ENCODE measurements at regions not wholly inside any gene's neighbourhood (a gene's known extent, or its start where the extent isn't known, plus 50 kb on each side); places are given as distances from the start of the nearest gene placed in this dataset.

DNA sequence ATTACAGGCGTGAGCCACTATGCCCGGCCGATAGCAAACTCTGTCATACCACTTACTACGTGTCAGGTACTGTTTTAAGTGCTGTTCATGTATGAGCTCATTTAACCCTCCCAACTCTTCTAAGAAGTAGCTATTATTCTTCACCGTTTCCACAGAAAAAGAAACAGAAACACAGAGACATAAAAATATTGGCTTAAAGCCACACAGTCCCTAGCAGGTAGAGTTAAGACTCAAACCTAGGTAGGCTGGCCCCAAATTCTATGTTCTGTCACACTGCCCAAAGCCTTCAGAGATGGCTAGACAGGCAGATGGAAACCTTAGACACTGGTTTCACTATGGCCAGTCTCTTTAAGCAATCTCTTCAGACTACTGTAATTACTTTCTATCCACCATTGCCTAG is 149.8 kb upstream of the KCNMB2 start:
- ChIA-PET POLR2A (ENCODE audit: partially characterized antibody) (no interaction called here), CTCF (ENCODE audit: partially characterized antibody) (interaction anchor here (0.9 to 2.2 kb wide), 10 partner anchors 8 to 1025 kb away, joined by 3 to 16 read pairs (median 4); no protein-coding TSS in a partner anchor)
- Histone ChIP-seq H3K4ac (replicated peaks; ENCODE audit: insufficient read length, low read depth, low read length) (no peak overlapping the region), H3K23me2 (ENCODE audit: low read depth, low read length) (no peaks in the 10 kb centered on the region), H3K9me3 (ENCODE audit: insufficient read depth in 2 of 2, low read depth in 1 of 2, low read length in 1 of 2) (no peaks in the 10 kb centered on the region), H3K9ac (replicated peaks in 1 of 4; ENCODE audit: extremely low read depth in 1 of 4, low read depth in 3 of 4, low read length in 3 of 4) (no peak overlapping the region), H2BK120ac (replicated peaks; ENCODE audit: low read depth, low read length) (no peak overlapping the region), H3K79me2 (ENCODE audit: control insufficient read depth in 1 of 2, insufficient read depth in 2 of 2, low read length in 2 of 2) (no peaks in the 10 kb centered on the region), H2AFZ (ENCODE audit: low read length) (no peak overlapping the region), H3K79me1 (ENCODE audit: low read depth, low read length) (no peaks in the 10 kb centered on the region), H3K14ac (ENCODE audit: insufficient read length) (no peak overlapping the region), H4K5ac (ENCODE audit: insufficient read length, low read depth, low read length) (no peak overlapping the region), H2BK12ac (ENCODE audit: low read depth, low read length) (no peak overlapping the region), H2BK5ac (ENCODE audit: low read depth, low read length) (no peak overlapping the region), H3K4me2 (ENCODE audit: insufficient read depth in 1 of 2, low read depth in 2 of 2, low read length in 2 of 2) (no peak overlapping the region), H2BK15ac (ENCODE audit: low read length) (no peak overlapping the region), H3K27me3 (replicated peaks in 1 of 4; ENCODE audit: control insufficient read depth in 3 of 4, extremely low read depth in 1 of 4, insufficient read depth in 3 of 4, low read length in 3 of 4) (no peaks in the 10 kb centered on the region), H4K91ac (replicated peaks; ENCODE audit: insufficient read length, low read length) (no peak overlapping the region), H4K8ac (ENCODE audit: extremely low read depth, insufficient read depth, low read length) (no peak overlapping the region), H2AK5ac (ENCODE audit: low read depth, low read length) (no peak overlapping the region), H3K4me1 (replicated peaks in 1 of 4; ENCODE audit: control insufficient read depth in 3 of 4, insufficient read depth in 4 of 4, low read length in 3 of 4) (no peaks in the 10 kb centered on the region), H3K23ac (ENCODE audit: insufficient read length) (no peak overlapping the region), H3K4me3 (ENCODE audit: extremely low read depth in 1 of 4, insufficient read depth in 2 of 4, low read depth in 3 of 4, low read length in 4 of 4) (no peak overlapping the region), H3K18ac (ENCODE audit: extremely low read depth, low read length) (no peak overlapping the region), H4K20me1 (replicated peaks in 1 of 2; ENCODE audit: control insufficient read depth in 1 of 2, insufficient read depth in 2 of 2, low read length in 2 of 2) (no peaks in the 10 kb centered on the region), H3K56ac (replicated peaks; ENCODE audit: insufficient read length, low read depth, low read length) (no peak overlapping the region), H3K36me3 (ENCODE audit: control insufficient read depth in 2 of 4, insufficient read depth in 4 of 4, low read length in 3 of 4) (no peaks in the 10 kb centered on the region), H3K27ac (ENCODE audit: low read depth, low read length) (no peak overlapping the region), H2BK20ac (ENCODE audit: low read length) (no peak overlapping the region)
- TF ChIP-seq EGR1 (IDR thresholded peaks at IDR 0.05; ENCODE audit: borderline replicate concordance, low read depth, low read length) (no peak), CHD1 (IDR thresholded peaks at IDR 0.05; ENCODE audit: low read depth, low read length) (no peak), KDM5A (IDR thresholded peaks at IDR 0.05; ENCODE audit: low read length) (no peak), SP4 (IDR thresholded peaks at IDR 0.05; ENCODE audit: low read length) (no peak), SIX5 (IDR thresholded peaks at IDR 0.05; ENCODE audit: low read depth, low read length) (no peak), POLR2AphosphoS5 (IDR thresholded peaks at IDR 0.05; ENCODE audit: low read depth, low read length) (no peak), EZH2 (IDR thresholded peaks at IDR 0.05; ENCODE audit: low read depth, low read length, severe bottlenecking) (no peak)
- TF ChIP-seq, protein P1, sequence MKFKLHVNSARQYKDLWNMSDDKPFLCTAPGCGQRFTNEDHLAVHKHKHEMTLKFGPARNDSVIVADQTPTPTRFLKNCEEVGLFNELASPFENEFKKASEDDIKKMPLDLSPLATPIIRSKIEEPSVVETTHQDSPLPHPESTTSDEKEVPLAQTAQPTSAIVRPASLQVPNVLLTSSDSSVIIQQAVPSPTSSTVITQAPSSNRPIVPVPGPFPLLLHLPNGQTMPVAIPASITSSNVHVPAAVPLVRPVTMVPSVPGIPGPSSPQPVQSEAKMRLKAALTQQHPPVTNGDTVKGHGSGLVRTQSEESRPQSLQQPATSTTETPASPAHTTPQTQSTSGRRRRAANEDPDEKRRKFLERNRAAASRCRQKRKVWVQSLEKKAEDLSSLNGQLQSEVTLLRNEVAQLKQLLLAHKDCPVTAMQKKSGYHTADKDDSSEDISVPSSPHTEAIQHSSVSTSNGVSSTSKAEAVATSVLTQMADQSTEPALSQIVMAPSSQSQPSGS (IDR thresholded peaks at IDR 0.05; ENCODE audit: low read length) = no peak
- TF ChIP-seq, protein P2, sequence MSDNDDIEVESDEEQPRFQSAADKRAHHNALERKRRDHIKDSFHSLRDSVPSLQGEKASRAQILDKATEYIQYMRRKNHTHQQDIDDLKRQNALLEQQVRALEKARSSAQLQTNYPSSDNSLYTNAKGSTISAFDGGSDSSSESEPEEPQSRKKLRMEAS (IDR thresholded peaks at IDR 0.05) = no peak
- FAIRE-seq = no peak
- 91% methylated on average over 5 of the region's 5 CpGs; no CpG with 5 or more reads in 1 of the 2 experiments for WGBS, 2 experiments (ENCODE audit: extremely low coverage in 1 of 2, insufficient coverage in 1 of 2, insufficient read length in 1 of 2, insufficient replicate concordance in 2 of 2, low coverage in 1 of 2, low lambda C conversion rate in 2 of 2, missing lambda C conversion rate in 1 of 2)
- DNase-seq (ENCODE audit: low read depth in 1 of 2, low spot score in 2 of 2) = no peak
